Eye (tissue), 1 donor: ENCODE measurements at regions not wholly inside any gene's neighbourhood (a gene's known extent, or its start where the extent isn't known, plus 50 kb on each side); places are given as distances from the start of the nearest gene placed in this dataset.

Experiments used
- DNase-seq: peaks from one replicate; pipeline ENCODE4 v3.0.0-alpha.2; 2015

GRCh38 chr2:144067506-144067905 is 452.4 kb downstream of the ZEB2 start:
- DNase-seq = no peak

- no peak for DNase-seq
Observed at GRCh38 chr2:144063602-144064001, 456.3 kb downstream of the ZEB2 start.

- no peak for DNase-seq
Observed at GRCh38 chr2:144054911-144055310, 465.0 kb downstream of the ZEB2 start.

GRCh38 chr2:144052083-144052482 is 467.8 kb downstream of the ZEB2 start:
- DNase-seq = no peak

- no peak for DNase-seq
Observed at GRCh38 chr2:144049137-144049536, 470.8 kb downstream of the ZEB2 start.

GRCh38 chr2:144048631-144049060 is 471.3 kb downstream of the ZEB2 start:
- no peak for DNase-seq

- no peak for DNase-seq
Observed at GRCh38 chr2:144042751-144043150, 477.2 kb downstream of the ZEB2 start.

GRCh38 chr2:144041612-144042011 is 478.3 kb downstream of the ZEB2 start:
- no peak for DNase-seq

GRCh38 chr2:144040834-144041233 is 479.1 kb downstream of the ZEB2 start:
- DNase-seq = no peak

GRCh38 chr2:144032566-144032965 is 487.4 kb downstream of the ZEB2 start:
- no peak for DNase-seq

- no peak for DNase-seq
Observed at GRCh38 chr2:144030791-144031190, 489.1 kb downstream of the ZEB2 start.

- no peak for DNase-seq
Observed at GRCh38 chr2:144027593-144027992, 492.3 kb downstream of the ZEB2 start.

GRCh38 chr2:144026753-144027152 is 493.2 kb downstream of the ZEB2 start:
- DNase-seq = no peak

GRCh38 chr2:144020047-144020446 is 499.9 kb downstream of the ZEB2 start:
- DNase-seq = no peak

GRCh38 chr2:144015655-144016245 is 504.2 kb downstream of the ZEB2 start:
- DNase-seq = no peak

- peak; percentile 24 for DNase-seq
Observed at GRCh38 chr2:144015036-144015435, 504.9 kb downstream of the ZEB2 start.

GRCh38 chr2:144014103-144014502 is 505.8 kb downstream of the ZEB2 start:
- DNase-seq = no peak

GRCh38 chr2:144012304-144012703 is 507.6 kb downstream of the ZEB2 start:
- DNase-seq = no peak

GRCh38 chr2:144011553-144011952 is 508.4 kb downstream of the ZEB2 start:
- no peak for DNase-seq

GRCh38 chr2:144011098-144011497 is 508.8 kb downstream of the ZEB2 start:
- no peak for DNase-seq

GRCh38 chr2:144010096-144010836 is 509.7 kb downstream of the ZEB2 start:
- no peak for DNase-seq

- DNase-seq = no peak
Observed at GRCh38 chr2:144006139-144006538, 513.8 kb downstream of the ZEB2 start.

- peak; percentile 24 for DNase-seq
Observed at GRCh38 chr2:144004742-144005141, 515.2 kb downstream of the ZEB2 start.

- no peak for DNase-seq
Observed at GRCh38 chr2:144003460-144004075, 516.4 kb downstream of the ZEB2 start.
